HG03045 (cell line): ENCODE measurements at regions not wholly inside any gene's neighbourhood (a gene's known extent, or its start where the extent isn't known, plus 50 kb on each side); places are given as distances from the start of the nearest gene placed in this dataset.
A peak's percentile ranks its signal among the peaks of the same experiment; 100 is the strongest.

Source experiments
- ATAC-seq: cut with Tn5 transposase; IDR thresholded peaks from one replicate; pipeline ENCODE4 v1.9.1; 2021; ENCODE audit warnings: mild to moderate bottlenecking, moderate library complexity; ENCODE audit not compliant: unreplicated experiment

GRCh38 chr14:53692885-53693284, 263.7 kb downstream of the BMP4 start:
- no peak for ATAC-seq

GRCh38 chr14:53692451-53692850, 264.2 kb downstream of the BMP4 start:
- ATAC-seq = no peak

- no peak for ATAC-seq
Observed at GRCh38 chr14:53683229-53683628, 273.4 kb downstream of the BMP4 start.

GRCh38 chr14:53672526-53672925, 284.1 kb downstream of the BMP4 start:
- ATAC-seq = no peak

GRCh38 chr14:53670701-53671100, 285.9 kb downstream of the BMP4 start:
- ATAC-seq = no peak

GRCh38 chr14:53668897-53669296, 287.7 kb downstream of the BMP4 start:
- ATAC-seq = no peak

GRCh38 chr14:53663709-53664108, 292.9 kb downstream of the BMP4 start:
- ATAC-seq = no peak

- peak; percentile 50 for ATAC-seq
Observed at GRCh38 chr14:53655080-53655785, 301.4 kb downstream of the BMP4 start.

GRCh38 chr14:53652068-53652467, 304.6 kb downstream of the BMP4 start:
- no peak for ATAC-seq

- ATAC-seq = no peak
Observed at GRCh38 chr14:53651096-53651740, 305.4 kb downstream of the BMP4 start.

GRCh38 chr14:53646925-53647324, 309.7 kb downstream of the BMP4 start:
- no peak for ATAC-seq

GRCh38 chr14:53640695-53641094, 315.9 kb downstream of the BMP4 start:
- ATAC-seq = no peak

- no peak for ATAC-seq
Observed at GRCh38 chr14:53638966-53639365, 317.7 kb downstream of the BMP4 start.

- no peak for ATAC-seq
Observed at GRCh38 chr14:53634793-53635192, 321.8 kb downstream of the BMP4 start.

GRCh38 chr14:53630336-53630735, 326.3 kb downstream of the BMP4 start:
- ATAC-seq = no peak

GRCh38 chr14:53628732-53629430, 327.7 kb downstream of the BMP4 start:
- no peak for ATAC-seq

GRCh38 chr14:53628261-53628660, 328.4 kb downstream of the BMP4 start:
- ATAC-seq = no peak

- no peak for ATAC-seq
Observed at GRCh38 chr14:53626761-53627160, 329.9 kb downstream of the BMP4 start.

- no peak for ATAC-seq
Observed at GRCh38 chr14:53622447-53622846, 334.2 kb downstream of the BMP4 start.

- no peak for ATAC-seq
Observed at GRCh38 chr14:53621921-53622320, 334.7 kb downstream of the BMP4 start.

GRCh38 chr14:53621433-53621832, 335.2 kb downstream of the BMP4 start:
- peak; percentile 43 for ATAC-seq

- ATAC-seq = peak; percentile 51
Observed at GRCh38 chr14:53620890-53621289, 335.7 kb downstream of the BMP4 start.
